Activated naive CD8-positive, alpha-beta T cell treated with anti-CD3 and anti-CD28 coated beads, Interleukin-2, amount 50 U/mL, for 24 hours (primary cell): ENCODE measurements at regions not wholly inside any gene's neighbourhood (a gene's known extent, or its start where the extent isn't known, plus 50 kb on each side); places are given as distances from the start of the nearest gene placed in this dataset.
"Not testable (repeated sequence)": the region's sequence is repeated elsewhere in the genome, so short reads cannot be mapped to it uniquely, and the experiment has no call there.

Experiments
- ATAC-seq: fragments of 150-1000 bp; cut with Tn5 transposase; one replicate; pipeline ENCODE4 v1.10.0; 2021
- DNase-seq: peaks from one replicate; pipeline ENCODE4 v3.0.0; 2021
- H3K27ac Mint-ChIP-seq: one replicate; pipeline ENCODE4 v1.8.0; 2021; ENCODE audit warnings: mild to moderate bottlenecking, mixed read lengths
- H3K27me3 Mint-ChIP-seq: one replicate; pipeline ENCODE4 v1.8.0; 2021; ENCODE audit warnings: mixed read lengths
- H3K36me3 Mint-ChIP-seq: one replicate; pipeline ENCODE4 v1.8.0; 2021; ENCODE audit warnings: low read depth, mixed read lengths
- H3K4me1 Mint-ChIP-seq: one replicate; pipeline ENCODE4 v1.8.0; 2021; ENCODE audit warnings: mixed read lengths
- H3K4me3 Mint-ChIP-seq: one replicate; pipeline ENCODE4 v1.8.0; 2021; ENCODE audit warnings: mild to moderate bottlenecking, moderate library complexity, mixed read lengths
- H3K9me3 Mint-ChIP-seq: one replicate; pipeline ENCODE4 v1.8.0; 2021; ENCODE audit warnings: mixed read lengths

DNA sequence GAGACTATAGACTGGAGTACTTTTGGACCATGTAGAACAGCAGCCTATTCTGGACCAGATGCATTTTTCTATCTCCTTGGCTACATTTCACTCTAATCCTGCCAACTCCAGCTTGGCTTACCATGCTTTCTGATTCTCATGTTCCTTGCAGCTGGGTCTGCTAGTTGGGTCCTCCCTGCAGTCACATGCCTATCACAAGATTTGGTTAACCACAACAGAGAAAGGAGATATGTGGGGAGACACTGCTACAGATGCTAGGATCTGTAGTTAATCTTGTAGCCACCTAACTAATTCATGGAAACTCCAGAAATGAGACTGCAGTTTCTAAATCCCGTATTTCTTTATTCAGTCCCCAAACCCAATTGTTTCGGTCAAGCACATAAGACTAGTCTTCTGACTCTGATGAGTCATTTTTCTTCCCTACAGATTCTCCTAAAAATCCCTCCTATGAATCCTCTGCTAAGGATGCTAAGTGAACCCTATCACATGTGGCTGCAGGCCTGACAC is 410.6 kb downstream of the DAD1 start:
- Mint-ChIP-seq H3K27ac (no peak overlapping the region), H3K27me3 (peaks cover 4% of the 10 kb centered on the region), H3K9me3 (no peaks in the 10 kb centered on the region), H3K4me3 (no peak overlapping the region), H3K36me3 (no peaks in the 10 kb centered on the region), H3K4me1 (peaks cover 18% of the 10 kb centered on the region)
- ATAC-seq (no peak), DNase-seq (no peak)

DNA sequence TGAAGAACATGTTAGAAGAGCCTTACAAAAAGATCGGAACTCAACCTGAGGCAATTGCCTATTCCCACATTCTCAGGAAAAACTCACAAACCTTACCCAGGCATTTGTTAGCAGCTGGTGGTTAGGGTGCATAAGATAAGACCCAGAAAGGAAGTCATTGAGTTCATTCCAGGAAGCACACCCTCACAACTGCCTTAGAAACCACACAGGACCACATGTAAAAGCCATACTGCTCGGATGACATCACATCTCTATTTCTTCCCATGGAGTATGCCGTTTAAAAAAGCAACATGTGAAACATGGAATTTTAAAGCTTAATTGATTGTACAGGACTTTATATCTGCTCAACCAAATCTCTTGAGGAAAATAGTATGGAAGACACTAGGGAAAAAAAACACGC is 411.2 kb downstream of the DAD1 start:
- H3K36me3 Mint-ChIP-seq, result no peaks in the 10 kb centered on the region
- H3K4me1 Mint-ChIP-seq, result peaks cover 18% of the 10 kb centered on the region
- DNase-seq (no peak), ATAC-seq (peak; percentile 33)
- no peaks in the 10 kb centered on the region for H3K9me3 Mint-ChIP-seq
- H3K27ac Mint-ChIP-seq, result peak overlapping the region; percentile 27
- no peak overlapping the region for H3K4me3 Mint-ChIP-seq
- H3K27me3 Mint-ChIP-seq, result peaks cover 4% of the 10 kb centered on the region

- Mint-ChIP-seq H3K9me3 (no peaks in the 10 kb centered on the region), H3K4me1 (peaks cover 18% of the 10 kb centered on the region), H3K27ac (no peak overlapping the region), H3K36me3 (peaks cover under 1% of the 10 kb centered on the region), H3K27me3 (peaks cover 4% of the 10 kb centered on the region), H3K4me3 (no peak overlapping the region)
- ATAC-seq, result peak; percentile 24
- no peak for DNase-seq
Observed at GRCh38 chr14:22176957-22177356, 412.1 kb downstream of the DAD1 start.

- not testable (repeated sequence) for H3K4me3 Mint-ChIP-seq, H3K27ac Mint-ChIP-seq, H3K27me3 Mint-ChIP-seq, DNase-seq, H3K9me3 Mint-ChIP-seq, H3K36me3 Mint-ChIP-seq, ATAC-seq
- peaks cover 18% of the 10 kb centered on the region for H3K4me1 Mint-ChIP-seq
Observed at GRCh38 chr14:22175278-22175558, 413.8 kb downstream of the DAD1 start.

DNA sequence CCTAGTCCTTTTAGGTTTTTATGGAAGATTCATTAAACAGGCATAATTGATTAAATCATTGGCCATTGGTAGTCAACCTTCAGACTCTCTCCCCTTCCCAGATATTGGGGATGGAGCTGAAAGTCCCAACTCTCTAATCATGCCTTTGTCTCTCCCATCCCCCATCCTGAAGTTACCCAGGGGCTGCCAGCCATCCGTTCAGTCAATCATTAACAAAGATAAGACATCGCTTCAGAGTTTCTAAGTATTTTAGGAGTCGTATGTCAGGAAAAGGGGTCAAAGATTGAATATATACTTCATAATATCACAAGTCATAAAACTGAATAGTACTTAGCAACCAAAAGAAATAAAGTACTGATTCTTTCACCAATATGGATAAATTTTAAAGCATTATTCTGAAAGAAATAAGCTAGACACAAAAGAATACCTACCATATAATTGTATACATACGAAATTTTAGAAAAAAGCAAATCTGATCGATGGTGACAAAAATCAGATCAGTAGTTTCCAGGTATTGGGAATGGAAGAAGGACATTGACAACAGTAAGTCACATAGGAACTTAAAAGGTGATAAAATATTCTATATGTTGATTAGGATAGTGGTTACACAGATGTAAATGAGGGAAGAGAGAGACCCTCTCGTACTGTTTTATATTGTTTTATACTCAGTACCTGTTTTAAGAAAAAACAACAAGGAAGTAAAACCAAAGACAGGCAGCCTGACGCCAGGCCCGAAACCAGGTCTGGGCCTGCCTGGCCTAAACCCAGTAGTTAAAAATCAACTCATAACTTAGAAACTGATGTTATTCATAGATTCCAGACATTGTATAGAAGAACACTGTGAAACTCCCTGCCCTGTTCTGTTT is 414.4 kb downstream of the DAD1 start:
- no peak overlapping the region for H3K4me3 Mint-ChIP-seq

GRCh38 chr14:22168092-22168955 is 420.7 kb downstream of the DAD1 start:
- ATAC-seq (peak; percentile 28), DNase-seq (no peak)
- Mint-ChIP-seq H3K36me3 (peaks cover 4% of the 10 kb centered on the region), H3K9me3 (no peaks in the 10 kb centered on the region), H3K4me1 (no peaks in the 10 kb centered on the region), H3K27me3 (no peaks in the 10 kb centered on the region), H3K27ac (peak overlapping the region; percentile 73), H3K4me3 (peak overlapping the region; percentile 78)

More for the DNA sequence above, 414.4 kb downstream of the DAD1 start:
- Mint-ChIP-seq H3K9me3 (no peaks in the 10 kb centered on the region), H3K4me1 (peaks cover 18% of the 10 kb centered on the region), H3K27me3 (peaks cover 4% of the 10 kb centered on the region), H3K27ac (no peak overlapping the region), H3K36me3 (peaks cover 2% of the 10 kb centered on the region)
- DNase-seq (no peak), ATAC-seq (no peak)

DNA sequence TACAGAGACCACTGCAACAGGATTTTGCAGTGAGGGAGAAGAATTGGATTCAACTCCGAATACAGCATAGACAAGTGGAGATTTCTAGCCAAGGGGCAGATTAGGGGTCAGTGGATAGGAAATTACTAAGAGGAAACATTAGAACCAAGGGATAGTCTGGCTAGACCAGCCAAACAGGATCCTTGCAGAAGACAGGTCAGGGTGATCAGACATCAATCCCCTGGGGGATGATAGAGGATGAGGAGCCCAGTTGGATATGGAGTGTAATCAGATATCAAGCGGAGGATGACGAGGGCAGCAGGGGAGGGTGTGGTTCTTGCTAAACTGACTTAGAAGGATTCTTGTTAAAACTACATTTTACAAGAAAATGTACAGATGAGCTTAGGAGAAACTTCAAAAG is 424.4 kb downstream of the DAD1 start:
- Mint-ChIP-seq H3K4me3 (no peak overlapping the region), H3K27me3 (no peaks in the 10 kb centered on the region), H3K36me3 (peaks cover 2% of the 10 kb centered on the region), H3K27ac (no peak overlapping the region), H3K9me3 (no peaks in the 10 kb centered on the region), H3K4me1 (peaks cover 3% of the 10 kb centered on the region)
- ATAC-seq (no peak), DNase-seq (no peak)

- H3K27me3 Mint-ChIP-seq, result no peaks in the 10 kb centered on the region
- peak overlapping the region; percentile 54 for H3K27ac Mint-ChIP-seq
- ATAC-seq, result no peak
- H3K9me3 Mint-ChIP-seq, result no peaks in the 10 kb centered on the region
- H3K4me1 Mint-ChIP-seq, result peaks cover 11% of the 10 kb centered on the region
- no peaks in the 10 kb centered on the region for H3K36me3 Mint-ChIP-seq
- H3K4me3 Mint-ChIP-seq, result peak overlapping the region; percentile 75
- DNase-seq, result no peak
Observed at GRCh38 chr14:22163051-22163450, 426.0 kb downstream of the DAD1 start.

GRCh38 chr14:22159957-22160356 is 429.1 kb downstream of the DAD1 start:
- peaks cover 13% of the 10 kb centered on the region for H3K4me1 Mint-ChIP-seq
- H3K4me3 Mint-ChIP-seq, result no peak overlapping the region
- H3K27me3 Mint-ChIP-seq, result no peaks in the 10 kb centered on the region
- no peak overlapping the region for H3K27ac Mint-ChIP-seq
- H3K9me3 Mint-ChIP-seq, result no peaks in the 10 kb centered on the region
- DNase-seq, result no peak
- H3K36me3 Mint-ChIP-seq, result no peaks in the 10 kb centered on the region
- ATAC-seq, result no peak

DNA sequence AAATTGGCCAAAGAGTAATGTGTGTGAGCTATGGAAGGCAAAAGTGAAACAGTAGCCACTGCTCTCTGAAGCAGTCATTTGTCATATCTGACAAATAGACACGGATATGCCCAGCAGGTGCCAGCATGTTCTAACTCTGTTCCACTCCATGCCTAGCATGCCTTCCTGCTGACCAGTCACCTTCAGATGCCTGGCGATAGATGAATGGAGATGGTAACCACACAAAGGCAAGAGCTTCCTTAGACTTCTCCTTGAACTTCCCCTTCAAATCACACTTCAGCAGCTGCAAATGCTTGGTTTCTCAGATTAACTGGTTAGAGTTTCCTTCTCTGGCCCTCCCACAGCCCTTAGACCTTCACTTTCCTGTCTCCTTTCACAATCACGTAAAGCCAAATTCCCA is 429.9 kb downstream of the DAD1 start:
- ATAC-seq, result no peak
- DNase-seq, result no peak
- no peaks in the 10 kb centered on the region for H3K36me3 Mint-ChIP-seq
- no peak overlapping the region for H3K4me3 Mint-ChIP-seq
- H3K9me3 Mint-ChIP-seq, result no peaks in the 10 kb centered on the region
- H3K27ac Mint-ChIP-seq, result peak overlapping the region; percentile 56
- no peaks in the 10 kb centered on the region for H3K27me3 Mint-ChIP-seq
- peaks cover 13% of the 10 kb centered on the region for H3K4me1 Mint-ChIP-seq

DNA sequence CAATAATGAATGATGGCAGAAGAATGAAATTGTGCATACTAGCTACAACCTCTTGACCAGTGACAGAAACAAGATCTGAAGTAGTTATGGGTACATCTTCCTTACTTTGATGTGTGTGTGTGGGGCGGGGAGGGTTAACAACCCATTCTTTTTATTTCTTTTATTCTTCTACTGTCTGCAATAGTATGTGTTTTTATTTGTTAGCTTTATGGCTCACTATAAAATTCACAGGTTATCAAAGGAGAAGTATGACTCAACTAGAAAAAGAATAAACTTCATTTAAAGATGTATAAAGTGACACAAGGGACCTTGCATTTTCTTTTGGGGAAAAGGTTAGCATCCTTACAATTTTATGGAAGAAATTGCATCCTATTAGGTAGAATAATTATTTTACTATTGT is 430.5 kb downstream of the DAD1 start:
- no peak overlapping the region for H3K4me3 Mint-ChIP-seq
- H3K27ac Mint-ChIP-seq, result no peak overlapping the region
- H3K27me3 Mint-ChIP-seq, result no peaks in the 10 kb centered on the region
- no peak for DNase-seq
- H3K4me1 Mint-ChIP-seq, result peaks cover 13% of the 10 kb centered on the region
- no peaks in the 10 kb centered on the region for H3K36me3 Mint-ChIP-seq
- no peaks in the 10 kb centered on the region for H3K9me3 Mint-ChIP-seq
- ATAC-seq, result no peak

GRCh38 chr14:22155571-22155970 is 433.5 kb downstream of the DAD1 start:
- H3K4me3 Mint-ChIP-seq, result no peak overlapping the region
- H3K36me3 Mint-ChIP-seq, result no peaks in the 10 kb centered on the region
- ATAC-seq, result no peak
- DNase-seq, result no peak
- no peaks in the 10 kb centered on the region for H3K27me3 Mint-ChIP-seq
- H3K9me3 Mint-ChIP-seq, result no peaks in the 10 kb centered on the region
- peaks cover 14% of the 10 kb centered on the region for H3K4me1 Mint-ChIP-seq
- no peak overlapping the region for H3K27ac Mint-ChIP-seq

DNA sequence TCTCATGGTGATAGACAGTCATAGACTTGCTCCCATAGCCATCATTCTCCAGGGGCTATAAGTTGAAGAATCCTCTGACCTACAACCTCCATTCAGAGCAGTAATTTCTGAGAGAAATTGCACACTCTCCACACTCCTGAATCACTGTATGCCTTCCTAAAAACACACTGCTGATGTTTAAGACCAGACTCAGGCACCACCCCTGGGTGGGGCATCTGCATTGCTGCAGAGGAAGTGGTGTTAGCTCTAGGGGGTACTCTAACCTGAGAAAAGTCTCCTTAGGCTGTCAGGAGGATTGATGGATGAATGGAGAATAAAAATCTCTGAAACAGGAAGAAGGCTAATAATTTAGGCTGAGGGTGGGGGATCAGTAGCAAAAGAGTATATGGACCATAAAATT is 436.1 kb downstream of the DAD1 start:
- no peak for DNase-seq
- Mint-ChIP-seq H3K27me3 (peaks cover 1% of the 10 kb centered on the region), H3K27ac (no peak overlapping the region), H3K4me1 (peaks cover 4% of the 10 kb centered on the region), H3K9me3 (no peaks in the 10 kb centered on the region), H3K36me3 (no peaks in the 10 kb centered on the region), H3K4me3 (no peak overlapping the region)
- no peak for ATAC-seq

GRCh38 chr14:22152161-22152870 is 436.7 kb downstream of the DAD1 start:
- Mint-ChIP-seq H3K9me3 (no peaks in the 10 kb centered on the region), H3K36me3 (no peaks in the 10 kb centered on the region), H3K27me3 (peaks cover 1% of the 10 kb centered on the region), H3K4me3 (no peak overlapping the region), H3K27ac (no peak overlapping the region), H3K4me1 (peaks cover 4% of the 10 kb centered on the region)
- DNase-seq (no peak), ATAC-seq (no peak)
